HEK293 (cell line): ENCODE measurements at regions not wholly inside any gene's neighbourhood (a gene's known extent, or its start where the extent isn't known, plus 50 kb on each side); places are given as distances from the start of the nearest gene placed in this dataset.

Experiments
- CTCF ChIA-PET: fragments of 350-600 bp; formaldehyde crosslinking; extraction: SDS; loops from one replicate; lab custom pipeline; 2021; ENCODE audit warnings: antibody characterized with exemption; lab: Yijun Ruan, JAX
- POLR2A ChIA-PET: fragments of 300-600 bp; formaldehyde crosslinking; extraction: SDS; loops from one replicate; lab custom pipeline; 2020; ENCODE audit warnings: antibody characterized with exemption, inconsistent platforms; lab: Yijun Ruan, JAX
- H3K27ac ChIP-seq: fragments of 200-500 bp; sonication (Bioruptor generic); 2 replicates; pipeline ENCODE4 v1.5.1; 2014; ENCODE audit warnings: low read depth, low read length, control low read depth, inconsistent platforms; ENCODE audit errors: extremely low read depth
- H3K36me3 ChIP-seq, 2 experiments: fragments of 200-500 bp in 1 of 2; sonication (Bioruptor generic) in 1 of 2; 1 replicate in 1 of 2; 2 replicates in 1 of 2; pipeline ENCODE4 v1.5.1; 2014 to 2017; ENCODE audit warnings: inconsistent platforms in 2 of 2, low read length in 2 of 2; ENCODE audit not compliant: control insufficient read depth in 2 of 2, insufficient read depth in 1 of 2
- H3K4me1 ChIP-seq: fragments of 200-500 bp; sonication (Bioruptor generic); 2 replicates; pipeline ENCODE4 v1.5.1; 2014; ENCODE audit warnings: mild to moderate bottlenecking, low read length, inconsistent platforms; ENCODE audit not compliant: control insufficient read depth, insufficient read depth
- H3K4me3 ChIP-seq: 2 replicates; pipeline ENCODE4 v1.5.1; 2011; ENCODE audit warnings: low read depth, mild to moderate bottlenecking, control low read depth, low read length, moderate library complexity
- H3K9me3 ChIP-seq: fragments of 200-500 bp; sonication (Bioruptor generic); 2 replicates; pipeline ENCODE4 v1.5.1; 2014; ENCODE audit warnings: low read depth, low read length, inconsistent platforms; ENCODE audit not compliant: control insufficient read depth, insufficient read depth
- FEZF1 ChIP-seq: fragments of 450-650 bp; formaldehyde crosslinking; IDR thresholded peaks from 2 replicates; pipeline ENCODE4 v1.5.1; 2016; ENCODE audit warnings: missing biosample characterization, missing genetic modification characterization
- HOXD13 ChIP-seq: sonication (generic); formaldehyde crosslinking; IDR thresholded peaks from 2 replicates; pipeline ENCODE4 v1.8.0; 2022; ENCODE audit warnings: missing genetic modification reagents, borderline replicate concordance
- KLF8 ChIP-seq: fragments of 450-650 bp; formaldehyde crosslinking; IDR thresholded peaks from 2 replicates; pipeline ENCODE4 v1.5.1; 2016; ENCODE audit warnings: missing biosample characterization, missing genetic modification characterization
- KLF9 ChIP-seq: fragments of 450-650 bp; formaldehyde crosslinking; IDR thresholded peaks from 2 replicates; pipeline ENCODE4 v1.5.1; 2016; ENCODE audit warnings: missing biosample characterization, missing genetic modification characterization, low read depth
- OSR2 ChIP-seq: fragments of 450-650 bp; formaldehyde crosslinking; IDR thresholded peaks from 2 replicates; pipeline ENCODE4 v1.5.1; 2016; ENCODE audit warnings: missing biosample characterization, missing genetic modification characterization
- SCRT2 ChIP-seq: fragments of 450-650 bp; formaldehyde crosslinking; IDR thresholded peaks from 2 replicates; pipeline ENCODE4 v1.5.1; 2016; ENCODE audit warnings: missing biosample characterization, missing genetic modification characterization
- ZBTB26 ChIP-seq: fragments of 450-650 bp; formaldehyde crosslinking; optimal IDR thresholded peaks from 2 replicates; pipeline ENCODE3; 2016; ENCODE audit warnings: missing biosample characterization, mild to moderate bottlenecking, missing genetic modification characterization
- ZBTB44 ChIP-seq: fragments of 450-650 bp; IDR thresholded peaks from 2 replicates; pipeline ENCODE4 v1.5.1; 2018; ENCODE audit warnings: missing biosample characterization, mild to moderate bottlenecking, missing genetic modification characterization
- ZBTB48 ChIP-seq: fragments of 450-650 bp; formaldehyde crosslinking; IDR thresholded peaks from 2 replicates; pipeline ENCODE4 v1.5.1; 2016; ENCODE audit warnings: missing biosample characterization, missing genetic modification characterization
- ZEB2 ChIP-seq: fragments of 450-650 bp; formaldehyde crosslinking; IDR thresholded peaks from 2 replicates; pipeline ENCODE4 v1.5.1; 2016; ENCODE audit warnings: missing biosample characterization, missing genetic modification characterization
- ZFHX2 ChIP-seq: fragments of 450-650 bp; formaldehyde crosslinking; conservative IDR thresholded peaks from 2 replicates; pipeline ENCODE4 v1.5.1; 2016; ENCODE audit warnings: missing biosample characterization, missing genetic modification characterization
- ZNF121 ChIP-seq: fragments of 450-650 bp; formaldehyde crosslinking; IDR thresholded peaks from 2 replicates; pipeline ENCODE4 v1.5.1; 2016; ENCODE audit warnings: missing biosample characterization, missing genetic modification characterization
- ZNF132 ChIP-seq: fragments of 450-650 bp; formaldehyde crosslinking; IDR thresholded peaks from 2 replicates; pipeline ENCODE4 v1.5.1; 2017; ENCODE audit warnings: missing biosample characterization, missing genetic modification characterization, borderline replicate concordance
- ZNF184 ChIP-seq: fragments of 450-650 bp; IDR thresholded peaks from 2 replicates; pipeline ENCODE4 v1.5.1; 2018; ENCODE audit warnings: missing biosample characterization, mild to moderate bottlenecking, missing genetic modification characterization
- ZNF26 ChIP-seq: fragments of 450-650 bp; formaldehyde crosslinking; IDR thresholded peaks from 2 replicates; pipeline ENCODE4 v1.5.1; 2016; ENCODE audit warnings: missing biosample characterization, missing genetic modification characterization
- ZNF292 ChIP-seq: fragments of 450-650 bp; formaldehyde crosslinking; IDR thresholded peaks from 2 replicates; pipeline ENCODE4 v1.5.1; 2016; ENCODE audit warnings: low read depth, missing biosample characterization, missing genetic modification characterization, borderline replicate concordance
- ZNF426 ChIP-seq: fragments of 450-650 bp; formaldehyde crosslinking; IDR thresholded peaks from 2 replicates; pipeline ENCODE4 v1.5.1; 2017; ENCODE audit warnings: missing biosample characterization, missing genetic modification characterization, mild to moderate bottlenecking, inconsistent platforms, moderate library complexity
- ZNF629 ChIP-seq: fragments of 450-650 bp; formaldehyde crosslinking; IDR thresholded peaks from 2 replicates; pipeline ENCODE4 v1.5.1; 2017; ENCODE audit warnings: missing biosample characterization, missing genetic modification characterization
- ZNF670 ChIP-seq: fragments of 450-650 bp; formaldehyde crosslinking; IDR thresholded peaks from 2 replicates; pipeline ENCODE4 v1.5.1; 2016; ENCODE audit warnings: missing biosample characterization, missing genetic modification characterization, low read depth
- TF ChIP-seq, protein P1 (sequence below): fragments of 450-650 bp; formaldehyde crosslinking; IDR thresholded peaks from 2 replicates; pipeline ENCODE4 v1.5.1; 2016; ENCODE audit warnings: missing biosample characterization, missing genetic modification characterization, low read depth
- TF ChIP-seq, protein P2 (sequence below): fragments of 450-650 bp; formaldehyde crosslinking; IDR thresholded peaks from 2 replicates; pipeline ENCODE4 v1.5.1; 2017; ENCODE audit warnings: missing biosample characterization, missing genetic modification characterization
- TF ChIP-seq, protein P3 (sequence below): fragments of 450-650 bp; formaldehyde crosslinking; IDR thresholded peaks from 2 replicates; pipeline ENCODE4 v1.5.1; 2016; ENCODE audit warnings: missing biosample characterization, missing genetic modification characterization
- TF ChIP-seq, protein P4 (sequence below): fragments of 450-650 bp; formaldehyde crosslinking; IDR thresholded peaks from 2 replicates; pipeline ENCODE4 v1.5.1; 2016; ENCODE audit warnings: missing biosample characterization, missing genetic modification characterization

DNA sequence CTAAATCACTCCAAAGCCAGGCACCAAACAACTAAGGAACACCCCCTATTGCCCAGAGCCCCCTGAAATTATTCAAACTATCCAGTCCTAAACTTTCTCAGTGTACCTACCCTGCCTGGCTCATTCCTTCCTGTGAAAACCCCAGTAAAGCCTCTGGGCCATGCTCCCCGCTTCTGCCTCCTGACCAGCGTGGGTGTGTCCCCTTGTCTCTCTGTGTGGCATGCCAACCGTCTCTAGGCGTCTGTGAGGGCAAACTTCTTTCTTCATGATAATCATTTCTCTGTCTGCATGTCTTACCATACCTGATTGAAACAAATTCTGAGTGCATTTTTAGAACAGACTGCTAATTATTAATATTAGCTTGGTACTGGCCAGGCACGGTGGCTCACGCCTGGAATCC, 75.1 kb upstream of the EPCAM start (continued):
- TF ChIP-seq ZNF26 (tag by site-specific recombination) (no peak), ZBTB44 (no peak), ZNF426 (tag by site-specific recombination) (no peak), HOXD13 (CRISPR knock-in tag) (no peak), ZNF121 (tag by site-specific recombination) (no peak), KLF8 (tag by site-specific recombination) (no peak), OSR2 (tag by site-specific recombination) (no peak)
- TF ChIP-seq, protein P1, sequence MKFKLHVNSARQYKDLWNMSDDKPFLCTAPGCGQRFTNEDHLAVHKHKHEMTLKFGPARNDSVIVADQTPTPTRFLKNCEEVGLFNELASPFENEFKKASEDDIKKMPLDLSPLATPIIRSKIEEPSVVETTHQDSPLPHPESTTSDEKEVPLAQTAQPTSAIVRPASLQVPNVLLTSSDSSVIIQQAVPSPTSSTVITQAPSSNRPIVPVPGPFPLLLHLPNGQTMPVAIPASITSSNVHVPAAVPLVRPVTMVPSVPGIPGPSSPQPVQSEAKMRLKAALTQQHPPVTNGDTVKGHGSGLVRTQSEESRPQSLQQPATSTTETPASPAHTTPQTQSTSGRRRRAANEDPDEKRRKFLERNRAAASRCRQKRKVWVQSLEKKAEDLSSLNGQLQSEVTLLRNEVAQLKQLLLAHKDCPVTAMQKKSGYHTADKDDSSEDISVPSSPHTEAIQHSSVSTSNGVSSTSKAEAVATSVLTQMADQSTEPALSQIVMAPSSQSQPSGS (tag by site-specific recombination), result no peak

DNA sequence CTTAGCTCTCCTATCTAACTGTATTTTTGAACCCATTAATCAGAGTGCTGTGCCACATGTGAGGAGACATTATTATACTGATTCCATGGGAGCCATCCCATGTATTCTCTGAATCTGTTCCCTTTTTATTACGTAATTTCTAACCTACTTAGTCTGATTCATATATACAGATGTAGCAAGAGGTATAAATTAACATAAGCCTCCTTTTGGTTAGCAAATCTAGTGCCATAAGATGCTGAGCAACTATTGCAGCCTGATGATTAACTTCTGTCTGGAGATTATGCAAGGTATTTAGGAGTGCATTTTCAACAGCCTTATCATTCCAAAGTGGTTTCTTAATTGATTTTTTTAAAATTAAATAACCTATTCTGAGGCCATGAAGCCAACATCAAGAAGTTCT, 80.2 kb upstream of the EPCAM start:
- no peak overlapping the region for H3K27ac ChIP-seq
- no peaks in the 10 kb centered on the region for H3K36me3 ChIP-seq
- CTCF ChIA-PET, result interaction anchor here (0.6 to 0.9 kb wide), 2 partner anchors 14 to 201 kb away, joined by 3 to 4 read pairs; no protein-coding TSS in a partner anchor
- H3K4me3 ChIP-seq, result no peak overlapping the region
- H3K4me1 ChIP-seq, result peaks cover 3% of the 10 kb centered on the region; the same call in 1 of the 2 replicates
- H3K9me3 ChIP-seq, result no peaks in the 10 kb centered on the region
- TF ChIP-seq, protein P2, sequence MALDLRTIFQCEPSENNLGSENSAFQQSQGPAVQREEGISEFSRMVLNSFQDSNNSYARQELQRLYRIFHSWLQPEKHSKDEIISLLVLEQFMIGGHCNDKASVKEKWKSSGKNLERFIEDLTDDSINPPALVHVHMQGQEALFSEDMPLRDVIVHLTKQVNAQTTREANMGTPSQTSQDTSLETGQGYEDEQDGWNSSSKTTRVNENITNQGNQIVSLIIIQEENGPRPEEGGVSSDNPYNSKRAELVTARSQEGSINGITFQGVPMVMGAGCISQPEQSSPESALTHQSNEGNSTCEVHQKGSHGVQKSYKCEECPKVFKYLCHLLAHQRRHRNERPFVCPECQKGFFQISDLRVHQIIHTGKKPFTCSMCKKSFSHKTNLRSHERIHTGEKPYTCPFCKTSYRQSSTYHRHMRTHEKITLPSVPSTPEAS, result no peak
- TF ChIP-seq ZNF184 (tag by site-specific recombination), result no peak
- no peak for TF ChIP-seq ZBTB48
- no peak for TF ChIP-seq FEZF1
- TF ChIP-seq, protein P3, sequence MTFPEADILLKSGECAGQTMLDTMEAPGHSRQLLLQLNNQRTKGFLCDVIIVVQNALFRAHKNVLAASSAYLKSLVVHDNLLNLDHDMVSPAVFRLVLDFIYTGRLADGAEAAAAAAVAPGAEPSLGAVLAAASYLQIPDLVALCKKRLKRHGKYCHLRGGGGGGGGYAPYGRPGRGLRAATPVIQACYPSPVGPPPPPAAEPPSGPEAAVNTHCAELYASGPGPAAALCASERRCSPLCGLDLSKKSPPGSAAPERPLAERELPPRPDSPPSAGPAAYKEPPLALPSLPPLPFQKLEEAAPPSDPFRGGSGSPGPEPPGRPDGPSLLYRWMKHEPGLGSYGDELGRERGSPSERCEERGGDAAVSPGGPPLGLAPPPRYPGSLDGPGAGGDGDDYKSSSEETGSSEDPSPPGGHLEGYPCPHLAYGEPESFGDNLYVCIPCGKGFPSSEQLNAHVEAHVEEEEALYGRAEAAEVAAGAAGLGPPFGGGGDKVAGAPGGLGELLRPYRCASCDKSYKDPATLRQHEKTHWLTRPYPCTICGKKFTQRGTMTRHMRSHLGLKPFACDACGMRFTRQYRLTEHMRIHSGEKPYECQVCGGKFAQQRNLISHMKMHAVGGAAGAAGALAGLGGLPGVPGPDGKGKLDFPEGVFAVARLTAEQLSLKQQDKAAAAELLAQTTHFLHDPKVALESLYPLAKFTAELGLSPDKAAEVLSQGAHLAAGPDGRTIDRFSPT (tag by site-specific recombination), result no peak
- TF ChIP-seq ZNF132 (tag by site-specific recombination), result no peak
- no peak for TF ChIP-seq ZNF629 (tag by site-specific recombination)
- no peak for TF ChIP-seq ZFHX2
- TF ChIP-seq ZEB2, result no peak
- TF ChIP-seq, protein P4, sequence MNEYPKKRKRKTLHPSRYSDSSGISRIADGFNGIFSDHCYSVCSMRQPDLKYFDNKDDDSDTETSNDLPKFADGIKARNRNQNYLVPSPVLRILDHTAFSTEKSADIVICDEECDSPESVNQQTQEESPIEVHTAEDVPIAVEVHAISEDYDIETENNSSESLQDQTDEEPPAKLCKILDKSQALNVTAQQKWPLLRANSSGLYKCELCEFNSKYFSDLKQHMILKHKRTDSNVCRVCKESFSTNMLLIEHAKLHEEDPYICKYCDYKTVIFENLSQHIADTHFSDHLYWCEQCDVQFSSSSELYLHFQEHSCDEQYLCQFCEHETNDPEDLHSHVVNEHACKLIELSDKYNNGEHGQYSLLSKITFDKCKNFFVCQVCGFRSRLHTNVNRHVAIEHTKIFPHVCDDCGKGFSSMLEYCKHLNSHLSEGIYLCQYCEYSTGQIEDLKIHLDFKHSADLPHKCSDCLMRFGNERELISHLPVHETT (tag by site-specific recombination), result no peak
- no peak for TF ChIP-seq KLF9 (tag by site-specific recombination)
- no peak for TF ChIP-seq ZNF292 (tag by site-specific recombination)
- no peak for TF ChIP-seq ZBTB26 (tag by site-specific recombination)
- no peak for TF ChIP-seq SCRT2 (tag by site-specific recombination)
- TF ChIP-seq ZNF670 (tag by site-specific recombination), result no peak
- POLR2A ChIA-PET, result no interaction called here
